ENCODE measurements at regions not wholly inside any gene's neighbourhood (a gene's known extent, or its start where the extent isn't known, plus 50 kb on each side); places are given as distances from the start of the nearest gene placed in this dataset.

GRCh38 chr6:81446509-81446908, 306.0 kb downstream of the TENT5A start:
- Histone ChIP-seq H3K9me3 (ENCODE audit: low read length) (no peaks in the 10 kb centered on the region), H3K36me3 (ENCODE audit: insufficient read depth, low read length) (no peaks in the 10 kb centered on the region), H3K27me3 (ENCODE audit: insufficient read depth, low read depth, low read length) (no peaks in the 10 kb centered on the region), H4K20me1 (ENCODE audit: insufficient read depth) (no peaks in the 10 kb centered on the region), H3K4me3 (ENCODE audit: low read length) (no peak overlapping the region), H3K27ac (ENCODE audit: low read length) (no peak overlapping the region), H3K9me2 (ENCODE audit: insufficient read depth, low read length) (no peaks in the 10 kb centered on the region), H3K79me2 (replicated peaks; ENCODE audit: insufficient read depth, low read length) (no peaks in the 10 kb centered on the region), H3F3A (ENCODE audit: insufficient read depth, low read length, poor library complexity, severe bottlenecking) (no peaks in the 10 kb centered on the region), H3K9ac (ENCODE audit: low read length) (no peak overlapping the region), H2AFZ (ENCODE audit: low read depth, low read length) (no peak overlapping the region), H3K4me2 (ENCODE audit: low read length) (no peak overlapping the region)
- no peak for TF ChIP-seq SMC3 (conservative IDR thresholded peaks at IDR 0.05; ENCODE audit: poor library complexity)
- no peak for TF ChIP-seq POLR2AphosphoS5 (IDR thresholded peaks at IDR 0.05)
- no peak for TF ChIP-seq EZH2 (IDR thresholded peaks at IDR 0.05; ENCODE audit: borderline replicate concordance, insufficient read depth, low read length, poor library complexity, severe bottlenecking)

- Histone ChIP-seq H3F3A (ENCODE audit: insufficient read depth, low read length, poor library complexity, severe bottlenecking) (no peaks in the 10 kb centered on the region), H3K4me2 (ENCODE audit: low read length) (no peak overlapping the region), H3K9ac (ENCODE audit: low read length) (no peak overlapping the region), H3K79me2 (replicated peaks; ENCODE audit: insufficient read depth, low read length) (no peaks in the 10 kb centered on the region), H2AFZ (ENCODE audit: low read depth, low read length) (no peak overlapping the region), H3K4me3 (ENCODE audit: low read length) (no peak overlapping the region), H3K27ac (ENCODE audit: low read length) (no peak overlapping the region), H3K9me3 (ENCODE audit: low read length) (no peaks in the 10 kb centered on the region), H3K9me2 (ENCODE audit: insufficient read depth, low read length) (no peaks in the 10 kb centered on the region), H3K36me3 (ENCODE audit: insufficient read depth, low read length) (no peaks in the 10 kb centered on the region), H4K20me1 (ENCODE audit: insufficient read depth) (no peaks in the 10 kb centered on the region), H3K27me3 (ENCODE audit: insufficient read depth, low read depth, low read length) (no peaks in the 10 kb centered on the region)
- TF ChIP-seq EP300 (conservative IDR thresholded peaks at IDR 0.05; ENCODE audit: poor library complexity, severe bottlenecking) (no peak), RAD21 (conservative IDR thresholded peaks at IDR 0.05) (no peak), EZH2 (IDR thresholded peaks at IDR 0.05; ENCODE audit: borderline replicate concordance, insufficient read depth, low read length, poor library complexity, severe bottlenecking) (no peak), SMC3 (conservative IDR thresholded peaks at IDR 0.05; ENCODE audit: poor library complexity) (no peak), CTCF (IDR thresholded peaks at IDR 0.05; ENCODE audit: poor library complexity, severe bottlenecking) (no peak), POLR2AphosphoS5 (IDR thresholded peaks at IDR 0.05) (no peak), MXI1 (conservative IDR thresholded peaks at IDR 0.05; ENCODE audit: poor library complexity, severe bottlenecking) (no peak), REST (IDR thresholded peaks at IDR 0.05; ENCODE audit: borderline replicate concordance) (no peak), TAF1 (IDR thresholded peaks at IDR 0.05; ENCODE audit: low read depth) (no peak)
These were observed 313.1 kb downstream of the TENT5A start for GRCh38 chr6:81439417-81439816.

- no peak overlapping the region for H3K27ac ChIP-seq (ENCODE audit: low read length)
- no peak overlapping the region for H3K9ac ChIP-seq (ENCODE audit: low read length)
- H3K4me2 ChIP-seq (ENCODE audit: low read length), result no peak overlapping the region
- no peaks in the 10 kb centered on the region for H3K9me3 ChIP-seq (ENCODE audit: low read length)
- H4K20me1 ChIP-seq (ENCODE audit: insufficient read depth), result no peaks in the 10 kb centered on the region
- H3K79me2 ChIP-seq (replicated peaks; ENCODE audit: insufficient read depth, low read length), result no peaks in the 10 kb centered on the region
- no peak overlapping the region for H2AFZ ChIP-seq (ENCODE audit: low read depth, low read length)
- no peak overlapping the region for H3K4me3 ChIP-seq (ENCODE audit: low read length)
- TF ChIP-seq EZH2 (IDR thresholded peaks at IDR 0.05; ENCODE audit: borderline replicate concordance, insufficient read depth, low read length, poor library complexity, severe bottlenecking) (no peak), EP300 (conservative IDR thresholded peaks at IDR 0.05; ENCODE audit: poor library complexity, severe bottlenecking) (no peak), POLR2AphosphoS5 (IDR thresholded peaks at IDR 0.05) (no peak), REST (IDR thresholded peaks at IDR 0.05; ENCODE audit: borderline replicate concordance) (no peak), CTCF (IDR thresholded peaks at IDR 0.05; ENCODE audit: poor library complexity, severe bottlenecking) (no peak), RAD21 (conservative IDR thresholded peaks at IDR 0.05) (no peak), SMC3 (conservative IDR thresholded peaks at IDR 0.05; ENCODE audit: poor library complexity) (no peak), MXI1 (conservative IDR thresholded peaks at IDR 0.05; ENCODE audit: poor library complexity, severe bottlenecking) (no peak), TAF1 (IDR thresholded peaks at IDR 0.05; ENCODE audit: low read depth) (no peak)
- no peaks in the 10 kb centered on the region for H3K27me3 ChIP-seq (ENCODE audit: insufficient read depth, low read depth, low read length)
- H3K9me2 ChIP-seq (ENCODE audit: insufficient read depth, low read length), result no peaks in the 10 kb centered on the region
- H3K36me3 ChIP-seq (ENCODE audit: insufficient read depth, low read length), result no peaks in the 10 kb centered on the region
- no peaks in the 10 kb centered on the region for H3F3A ChIP-seq (ENCODE audit: insufficient read depth, low read length, poor library complexity, severe bottlenecking)
These were observed 315.5 kb downstream of the TENT5A start for GRCh38 chr6:81436990-81437389.
